Stimulated activated CD8-positive, alpha-beta memory T cell treated with anti-CD3 and anti-CD28 coated beads, Interleukin-15, amount 100 ng/mL, for 48 hours (primary cell): ENCODE measurements at regions not wholly inside any gene's neighbourhood (a gene's known extent, or its start where the extent isn't known, plus 50 kb on each side); places are given as distances from the start of the nearest gene placed in this dataset.

Experiments used
- DNase-seq, 2 donors: peaks; one replicate each; pipeline ENCODE4 v3.0.0-alpha.2; 2020; ENCODE audit warnings: low read depth in 2 of 2

DNA sequence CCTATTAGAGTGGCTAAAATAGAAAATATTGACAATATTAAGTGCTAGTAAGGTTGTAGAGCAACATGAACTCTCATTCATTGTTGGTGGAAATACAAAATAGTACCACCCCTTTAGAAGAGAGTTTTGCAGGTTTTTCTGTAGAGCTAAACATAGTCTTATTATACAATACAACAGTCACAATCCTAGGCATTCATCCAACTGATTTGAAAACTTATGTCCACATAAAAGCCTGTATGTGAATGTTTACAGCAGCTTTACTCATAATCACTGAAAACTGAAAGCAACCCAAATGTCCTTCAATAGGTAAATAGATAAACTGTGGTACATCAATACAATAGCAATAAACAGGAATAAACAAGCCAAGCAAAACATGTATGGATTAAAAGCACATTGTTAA is 127.2 kb upstream of the PRNP start:
- no peak for DNase-seq

DNA sequence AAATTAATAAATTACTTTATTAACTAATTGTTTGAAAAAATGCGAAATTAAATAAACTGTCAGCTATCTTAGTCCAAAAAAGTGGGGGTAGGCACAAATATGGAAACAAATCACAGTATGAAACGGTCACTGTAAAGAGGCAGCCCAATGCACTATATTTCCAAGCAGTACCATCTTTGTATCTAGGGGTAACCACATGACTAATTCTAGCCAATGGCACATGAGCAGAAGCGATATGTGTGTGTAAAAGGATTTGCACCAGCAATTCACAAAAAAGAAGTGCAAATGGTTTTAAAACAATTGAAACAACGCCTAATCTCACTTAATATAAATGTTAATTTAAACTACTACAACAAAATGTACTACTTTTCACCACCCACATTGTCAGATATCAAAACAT is 129.5 kb upstream of the PRNP start:
- DNase-seq: no peak

DNA sequence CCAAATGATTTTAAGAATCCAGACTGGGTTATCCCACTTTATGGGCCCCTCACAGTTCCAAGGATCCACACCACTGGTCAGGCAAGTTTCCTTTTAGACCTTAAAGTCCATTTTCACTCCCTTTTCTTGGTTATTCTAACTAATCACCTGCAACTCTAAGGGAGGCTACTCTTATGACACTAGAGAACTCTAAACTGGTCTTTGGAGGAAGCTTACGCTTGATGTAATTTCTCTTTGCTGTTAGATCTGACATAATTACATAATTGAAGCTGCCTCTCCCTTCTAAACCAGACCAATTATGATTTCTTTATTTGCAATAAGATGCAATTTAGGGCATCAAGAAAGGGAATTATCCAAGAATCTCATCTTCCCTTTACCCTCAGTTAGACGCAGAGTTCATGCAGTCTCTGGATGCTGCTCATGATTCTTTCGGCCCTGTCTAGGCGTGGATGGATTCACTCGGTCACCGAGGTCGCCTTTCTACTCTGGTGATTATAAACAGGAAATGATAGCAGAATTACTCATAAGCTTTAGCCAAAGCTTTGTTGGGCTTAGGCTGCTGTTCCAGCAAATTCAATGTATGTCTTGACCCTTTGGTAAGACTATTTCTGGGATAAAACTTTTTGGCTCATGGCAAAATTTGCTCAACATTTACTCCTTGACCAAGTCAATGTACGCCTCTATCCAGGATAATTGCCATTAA is 130.9 kb upstream of the PRNP start:
- DNase-seq: no peak

DNA sequence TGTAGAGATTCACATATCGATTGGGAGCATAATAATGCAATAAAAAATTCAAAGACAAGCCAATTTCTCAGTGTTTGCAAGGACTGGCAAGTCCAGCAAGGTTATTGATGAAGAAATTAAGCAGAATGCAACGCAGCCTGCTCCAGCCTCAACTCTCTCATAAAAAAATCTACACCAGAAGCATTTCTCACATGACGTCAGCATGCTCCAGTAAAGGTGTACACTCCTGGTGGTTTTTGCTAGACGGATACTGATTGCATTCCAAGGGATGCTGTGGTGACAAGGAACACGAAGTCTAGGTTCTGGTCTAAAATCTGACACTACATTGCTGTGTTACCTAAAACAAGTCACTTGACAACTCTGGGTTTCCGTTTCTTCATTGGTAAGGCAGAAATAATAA is 131.9 kb upstream of the PRNP start:
- no peak for DNase-seq

DNA sequence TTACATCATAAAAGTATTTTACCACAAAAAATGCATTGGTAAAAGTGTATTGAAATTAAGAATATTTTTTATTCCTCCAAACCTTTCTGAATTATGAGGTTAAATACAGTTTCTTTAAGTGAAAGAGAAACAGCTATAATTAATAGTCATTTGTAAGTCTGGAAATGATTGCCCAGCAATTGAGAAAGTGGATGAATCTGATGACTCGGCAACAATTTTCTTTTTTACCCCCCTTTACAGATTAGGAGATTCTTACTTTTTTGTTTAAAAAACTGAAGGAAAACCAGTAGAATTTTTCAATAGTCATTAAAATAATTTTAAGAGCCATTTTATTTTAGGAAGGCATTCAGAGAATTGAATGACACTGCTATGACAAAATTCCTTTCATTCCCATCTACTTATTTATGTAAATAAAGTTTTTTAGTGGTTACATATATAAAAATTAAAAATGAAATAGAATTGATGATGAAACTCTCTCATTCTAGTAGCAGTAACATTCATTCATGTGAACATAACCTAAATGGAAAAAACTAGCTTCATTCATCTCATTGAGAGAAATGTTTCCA is 134.1 kb upstream of the PRNP start:
- DNase-seq: no peak

DNA sequence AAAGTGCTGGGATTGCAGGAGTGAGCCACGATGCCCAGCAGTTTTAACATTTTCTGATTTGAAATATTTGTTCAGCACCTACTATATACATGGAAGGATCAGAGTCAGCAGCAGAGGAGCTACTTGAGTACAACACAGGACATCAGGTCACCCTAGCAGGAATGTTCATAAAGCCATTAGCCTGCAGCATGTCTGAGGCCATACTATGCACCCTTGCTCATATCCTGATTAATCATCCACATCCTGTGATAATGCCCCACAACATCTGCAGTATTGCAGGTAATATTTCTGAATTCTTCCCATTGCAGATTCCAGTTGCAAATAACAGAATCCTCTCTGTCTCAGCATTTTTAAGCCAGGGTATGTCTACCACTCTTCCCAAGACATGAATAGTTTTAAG is 135.5 kb upstream of the PRNP start:
- DNase-seq: no peak

DNA sequence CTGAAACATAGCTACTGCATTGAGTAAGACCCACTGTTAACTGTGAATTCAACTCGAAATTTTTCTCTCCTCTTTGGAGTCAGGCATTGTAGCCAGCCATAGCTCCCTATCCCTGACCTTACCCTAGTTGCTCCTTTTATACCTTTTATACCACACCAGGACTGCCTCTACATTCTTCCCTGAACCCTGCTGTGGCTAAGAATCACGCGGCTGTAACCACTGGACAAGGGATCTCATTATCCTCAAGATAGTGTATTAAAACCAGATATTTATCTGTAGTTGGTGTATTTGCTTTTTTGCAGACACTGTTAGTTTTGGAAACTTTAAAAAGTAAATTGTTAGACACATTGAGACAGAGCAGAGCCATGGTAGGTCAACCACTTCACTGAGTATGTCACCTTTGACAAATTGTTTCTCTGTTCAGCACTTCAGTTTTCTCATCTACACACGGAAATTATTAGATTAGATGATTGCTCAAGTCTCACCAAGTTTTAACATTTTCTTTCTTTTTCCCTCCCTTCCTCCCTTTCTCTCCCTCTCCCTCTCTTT is 136.5 kb upstream of the PRNP start:
- no peak for DNase-seq

DNA sequence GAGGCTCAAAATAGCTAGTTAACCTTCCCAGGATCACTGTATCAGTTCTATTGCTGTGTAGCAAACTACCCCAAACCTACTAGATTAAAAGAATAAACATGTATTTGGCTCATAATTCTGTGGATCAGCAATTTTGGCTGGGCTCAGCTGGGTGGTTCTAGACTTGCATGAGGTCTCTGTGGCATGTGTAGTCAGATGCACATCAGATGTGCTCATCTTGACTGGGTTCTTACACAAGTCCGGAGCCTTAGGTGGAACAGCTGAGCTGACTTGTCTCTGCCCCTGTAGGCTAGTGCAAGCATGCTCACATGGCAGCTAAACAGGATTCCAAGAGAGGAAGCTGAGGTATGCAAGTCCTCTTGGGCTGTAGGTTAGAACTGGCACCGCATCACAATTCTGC is 137.7 kb upstream of the PRNP start:
- DNase-seq: no peak

DNA sequence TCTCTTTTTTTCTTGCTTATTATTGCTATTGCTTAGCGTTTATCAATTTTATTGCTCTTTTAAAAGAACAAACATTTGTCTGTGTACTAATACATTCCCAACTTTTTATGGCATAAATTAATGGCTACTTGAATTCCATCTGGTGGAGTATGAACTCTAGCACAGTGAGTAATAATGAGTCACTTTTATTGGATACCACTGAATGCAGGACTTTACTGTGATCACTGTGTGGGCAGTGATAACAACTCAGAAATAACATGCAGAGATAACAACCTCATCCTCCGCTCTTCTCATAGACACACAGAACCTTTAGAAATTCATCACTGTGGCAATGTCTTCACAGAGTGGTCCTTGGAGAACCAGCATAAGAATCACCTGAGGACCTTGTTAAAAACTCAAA is 139.5 kb upstream of the PRNP start:
- no peak for DNase-seq

DNA sequence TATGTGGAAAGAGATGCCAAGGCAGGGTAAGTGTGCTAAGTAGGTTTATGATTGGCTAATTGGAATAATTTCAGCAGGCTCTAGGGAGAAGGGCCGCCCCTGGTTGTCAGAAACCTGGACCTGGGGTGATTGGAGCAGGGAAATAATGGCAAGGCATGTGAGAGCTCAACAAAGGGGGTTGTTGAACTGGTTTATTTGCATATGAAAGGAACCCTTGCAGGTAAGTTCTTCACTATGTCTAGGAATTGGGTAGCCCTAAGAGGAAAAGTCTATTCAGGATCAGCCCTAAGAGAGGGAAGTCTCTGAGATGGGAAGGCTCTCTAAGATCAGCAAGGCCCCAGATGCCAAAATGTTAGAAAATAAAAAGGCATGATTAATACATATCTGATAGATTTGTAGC is 139.9 kb upstream of the PRNP start:
- no peak for DNase-seq

DNA sequence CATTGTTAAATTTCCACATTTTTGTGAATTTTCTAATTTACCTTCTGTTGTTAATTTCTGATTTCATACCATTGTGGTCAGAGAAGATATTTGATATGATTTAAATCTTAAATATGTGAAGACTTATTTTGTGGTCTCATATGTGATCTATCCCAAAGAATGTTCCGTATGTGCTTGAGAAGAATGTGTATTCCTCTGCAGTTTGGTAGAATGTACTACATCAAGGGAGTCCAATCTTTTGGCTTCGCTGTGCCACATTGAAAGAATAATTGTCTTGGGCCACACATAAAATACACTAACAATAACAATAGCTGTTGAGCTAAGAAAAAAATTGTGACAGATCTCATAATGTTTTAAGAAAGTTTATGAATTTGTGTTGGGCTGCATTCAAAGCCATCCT is 140.7 kb upstream of the PRNP start:
- DNase-seq: no peak

DNA sequence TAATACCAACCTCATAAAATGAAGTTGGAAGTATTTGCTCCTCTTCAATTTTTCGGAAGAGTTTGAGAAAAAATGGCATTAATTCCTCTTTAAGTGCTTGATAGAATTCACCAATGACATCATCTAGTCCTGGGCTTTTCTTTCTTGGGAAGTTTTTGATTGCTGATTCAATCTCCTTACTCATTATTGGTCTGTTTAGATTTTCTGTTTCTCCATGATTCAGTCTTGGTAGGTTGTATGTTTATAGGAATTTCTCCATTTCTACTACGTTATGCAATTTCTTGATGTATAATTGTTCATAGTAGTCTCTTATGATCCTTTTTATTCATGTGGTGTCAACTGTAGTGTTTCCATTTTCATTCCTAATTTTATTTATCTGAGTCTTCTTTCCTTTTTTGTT is 141.5 kb upstream of the PRNP start:
- no peak for DNase-seq

DNA sequence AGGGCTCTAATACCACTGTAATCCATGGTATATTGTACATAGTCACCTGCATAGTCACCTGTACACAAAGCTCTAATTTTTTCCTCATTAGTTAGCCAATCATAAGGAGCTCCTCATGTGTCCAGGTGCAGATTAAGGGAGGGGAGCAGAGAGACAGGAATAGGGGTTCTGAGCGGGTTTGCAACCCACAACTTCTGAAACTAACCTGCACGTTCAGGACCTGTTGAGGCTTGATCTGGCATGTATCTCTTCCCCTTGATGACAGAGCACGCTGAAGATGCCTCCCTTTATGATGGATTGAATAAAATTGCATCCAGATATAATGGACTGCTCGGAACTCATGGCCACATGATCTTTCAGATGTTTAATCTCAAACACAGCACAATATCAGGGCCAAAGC is 144.0 kb upstream of the PRNP start:
- DNase-seq: no peak

DNA sequence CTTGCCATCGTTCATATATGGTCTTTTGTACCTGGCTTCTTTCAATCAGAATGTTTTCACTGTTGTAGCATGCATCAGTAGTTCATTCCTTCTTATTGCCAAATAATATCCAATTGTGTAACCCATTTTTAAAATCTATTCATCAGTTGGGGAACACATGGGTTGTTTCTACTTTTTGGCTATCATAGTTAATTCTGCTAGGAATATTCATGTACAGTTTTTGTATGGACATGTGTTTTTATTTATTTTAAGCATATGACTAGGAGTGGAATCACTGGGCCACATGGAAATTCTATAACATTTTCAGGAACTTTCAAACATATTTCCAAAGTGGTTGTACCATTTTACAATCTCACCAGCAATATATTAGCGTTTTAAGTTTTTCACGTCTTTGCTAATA is 151.9 kb upstream of the PRNP start:
- DNase-seq: no peak

DNA sequence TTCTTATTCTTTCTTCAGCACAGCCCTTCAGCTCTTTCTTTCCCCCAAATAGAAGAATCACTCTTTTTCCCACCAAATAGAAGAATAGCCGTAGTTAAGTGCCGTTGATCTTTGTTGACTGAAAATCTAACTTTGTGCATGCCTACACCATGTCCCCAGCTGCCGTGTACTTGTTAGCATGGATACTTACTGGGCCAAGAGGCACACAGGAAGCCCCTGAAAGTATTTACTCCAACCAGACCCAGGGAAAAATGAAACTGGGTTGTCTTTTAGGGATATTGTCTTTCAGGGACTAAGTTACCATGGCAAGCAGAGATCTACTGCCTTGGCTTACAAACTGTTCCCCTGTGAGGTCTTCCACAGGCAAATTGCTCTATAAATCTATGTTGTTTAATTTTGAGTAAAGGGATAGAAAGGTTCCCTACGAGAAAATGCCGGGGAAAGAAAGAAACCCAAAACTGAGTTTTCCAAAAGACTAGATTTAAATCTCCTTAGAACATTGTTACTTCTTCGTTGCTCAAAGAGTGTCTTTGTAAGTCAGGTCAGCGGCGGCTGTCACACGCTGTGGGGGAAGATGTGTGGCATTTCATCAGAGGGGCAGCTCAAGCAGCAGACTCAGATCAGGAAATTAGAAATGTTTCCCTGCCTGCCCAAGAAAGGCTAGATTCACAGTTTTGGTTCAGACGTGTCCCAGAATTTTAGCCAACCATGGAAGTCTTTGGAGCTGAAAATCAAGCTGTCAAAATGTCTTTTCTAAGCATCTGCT is 152.7 kb upstream of the PRNP start:
- no peak for DNase-seq

DNA sequence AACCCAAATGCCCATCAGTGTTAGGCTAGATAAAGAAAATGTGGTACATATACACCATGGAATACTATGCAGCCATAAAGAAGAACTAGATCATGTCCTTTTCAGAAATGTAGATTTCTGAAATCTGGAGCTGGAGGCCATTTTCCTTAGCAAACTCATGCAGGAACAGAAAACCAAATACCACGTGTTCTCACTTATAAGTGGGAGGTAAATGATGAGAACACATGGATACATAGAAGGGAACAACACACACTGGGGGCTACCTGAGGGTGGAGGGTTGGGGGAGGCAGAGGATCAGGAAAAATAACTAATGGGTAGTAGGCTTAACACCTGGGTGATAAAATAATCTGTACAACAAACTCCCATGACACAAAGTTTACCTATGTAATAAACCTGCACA is 153.5 kb upstream of the PRNP start:
- no peak for DNase-seq

DNA sequence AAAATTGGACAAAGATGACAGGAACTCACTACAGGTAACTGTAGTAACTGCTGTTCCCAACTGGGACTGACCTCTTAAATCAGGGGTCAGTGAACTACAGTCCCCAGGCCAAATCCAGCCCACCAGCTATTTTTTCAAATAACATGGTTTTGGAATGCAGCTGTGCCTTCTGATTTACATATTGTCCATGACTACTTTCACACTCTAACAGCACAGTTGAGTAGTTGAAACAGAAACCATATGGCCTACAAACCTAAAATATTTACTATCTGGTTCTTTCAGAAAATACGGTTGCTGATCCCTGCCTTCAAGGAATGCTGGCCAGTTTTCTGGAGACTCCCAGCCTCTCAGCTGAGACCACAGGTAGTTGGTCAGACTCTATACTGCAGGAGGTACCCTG is 161.5 kb upstream of the PRNP start:
- no peak for DNase-seq

DNA sequence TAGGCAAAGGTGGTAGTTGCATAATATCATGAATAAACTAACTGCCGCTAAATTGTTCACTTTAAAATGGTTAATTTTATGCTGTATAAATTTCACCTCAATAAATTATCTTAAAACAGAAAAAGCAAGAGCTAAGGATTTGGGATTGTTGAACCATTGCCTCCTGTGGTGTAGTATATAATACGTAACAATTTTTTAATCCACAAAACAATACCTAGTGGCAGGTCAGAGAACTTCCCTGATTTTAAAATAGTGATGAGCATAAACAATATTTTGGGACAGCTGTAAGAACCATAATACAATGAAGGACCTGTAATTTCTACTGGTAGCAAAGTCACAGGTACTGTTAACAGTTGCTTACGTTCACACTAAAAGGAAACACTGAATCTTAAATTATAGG is 161.9 kb upstream of the PRNP start:
- no peak for DNase-seq

DNA sequence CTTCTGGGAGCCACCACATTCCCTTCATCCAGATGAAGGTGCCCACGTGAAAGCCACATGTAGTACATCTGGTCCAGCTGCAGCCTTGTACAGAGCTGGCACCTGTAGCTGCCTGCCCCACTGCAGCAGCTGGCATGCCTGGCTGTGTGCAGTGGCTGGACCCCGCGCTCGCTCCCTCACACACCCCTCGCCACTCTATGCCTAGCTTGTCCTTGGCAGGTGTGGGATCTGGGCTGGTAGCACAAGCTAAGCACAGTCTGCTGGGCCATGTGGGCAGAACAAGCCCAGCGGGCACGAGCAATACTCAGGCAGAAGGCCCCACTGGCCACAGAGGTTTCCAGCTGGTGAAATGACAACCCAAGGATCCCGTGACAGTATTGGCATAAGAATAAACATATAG is 163.9 kb upstream of the PRNP start:
- no peak for DNase-seq

DNA sequence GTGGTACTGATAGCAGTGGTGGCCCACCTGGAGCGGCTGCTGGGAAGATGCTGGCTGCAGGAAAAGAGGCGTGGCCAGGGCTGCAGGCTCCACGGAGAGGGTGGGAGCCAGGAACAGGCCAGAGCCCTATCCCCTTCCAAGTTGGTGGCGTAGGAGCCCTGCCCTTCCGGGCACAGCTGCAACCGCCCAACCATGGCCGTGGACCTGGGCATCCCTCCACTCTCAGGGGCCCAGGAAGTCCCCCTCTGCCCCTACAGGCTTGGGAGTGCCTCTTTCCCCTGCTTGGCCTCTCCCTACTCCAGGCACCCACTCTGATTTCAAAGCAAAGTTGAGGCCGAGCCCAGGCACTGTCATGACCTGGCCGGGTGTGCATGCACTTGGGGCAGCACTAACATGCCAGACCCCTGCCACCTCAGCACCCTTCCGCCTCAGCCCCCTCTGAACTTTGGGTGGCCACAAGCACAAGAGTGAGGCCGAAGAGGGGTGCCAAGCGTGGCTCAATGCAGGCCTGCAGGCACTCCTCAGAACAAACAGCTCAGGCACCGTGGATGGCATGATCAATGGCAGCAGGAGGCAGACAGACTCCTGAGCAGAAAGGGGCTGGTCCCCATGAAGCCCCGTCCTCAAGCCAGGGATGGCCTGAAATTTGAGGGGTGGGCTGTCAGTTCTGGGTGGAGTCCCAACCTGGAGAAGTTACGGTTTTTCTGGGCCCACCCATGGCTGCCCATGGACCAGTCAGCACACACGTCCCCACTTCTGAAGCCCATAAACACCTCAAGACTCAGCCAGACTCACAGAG is 164.9 kb upstream of the PRNP start:
- DNase-seq: no peak

DNA sequence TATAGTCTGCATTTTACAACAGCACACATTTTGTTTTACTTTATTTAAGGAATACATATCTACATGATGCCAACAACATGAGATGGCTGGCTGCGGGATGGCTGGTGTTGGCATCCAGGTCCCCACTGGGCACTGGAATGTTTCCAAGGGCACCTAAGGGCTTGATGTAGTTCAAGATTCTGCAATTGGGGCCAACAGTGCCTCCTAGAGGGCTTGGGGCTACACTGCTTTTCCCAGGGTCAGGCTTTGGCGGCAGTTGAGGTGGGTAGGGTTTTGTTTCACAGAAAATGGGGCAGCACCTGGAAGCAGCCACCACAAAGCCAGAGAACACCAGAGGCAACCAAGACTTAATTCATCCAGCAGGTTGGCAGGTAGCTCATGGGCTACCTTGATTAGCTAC is 166.7 kb upstream of the PRNP start:
- DNase-seq: peak; percentile 2 to 4

DNA sequence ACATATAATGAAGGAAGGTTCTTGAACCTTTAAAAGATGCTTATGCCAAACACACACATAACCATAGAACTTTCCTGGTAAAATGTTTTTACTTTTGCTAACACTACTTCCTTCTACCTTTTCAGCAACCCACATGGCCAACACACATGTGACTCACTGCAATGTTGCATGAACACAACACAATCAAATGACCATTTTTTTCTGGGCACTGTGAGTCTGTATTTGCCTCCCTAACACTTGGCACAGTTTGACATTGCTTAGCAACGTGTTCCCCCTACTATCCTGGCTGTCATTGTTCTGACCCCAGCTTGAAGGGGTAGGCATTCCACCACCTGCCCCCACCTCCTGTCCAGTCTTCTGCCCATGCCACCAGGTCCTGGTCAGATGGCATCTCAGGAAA is 169.4 kb upstream of the PRNP start:
- no peak for DNase-seq
